GM21723 (cell line): ENCODE measurements at regions not wholly inside any gene's neighbourhood (a gene's known extent, or its start where the extent isn't known, plus 50 kb on each side); places are given as distances from the start of the nearest gene placed in this dataset.
"Not testable (repeated sequence)": the region's sequence is repeated elsewhere in the genome, so short reads cannot be mapped to it uniquely, and the experiment has no call there.

Experiments
- ATAC-seq: cut with Tn5 transposase; IDR thresholded peaks from one replicate; pipeline ENCODE4 v1.9.1; 2021; ENCODE audit warnings: mild to moderate bottlenecking, moderate library complexity; ENCODE audit not compliant: unreplicated experiment

DNA sequence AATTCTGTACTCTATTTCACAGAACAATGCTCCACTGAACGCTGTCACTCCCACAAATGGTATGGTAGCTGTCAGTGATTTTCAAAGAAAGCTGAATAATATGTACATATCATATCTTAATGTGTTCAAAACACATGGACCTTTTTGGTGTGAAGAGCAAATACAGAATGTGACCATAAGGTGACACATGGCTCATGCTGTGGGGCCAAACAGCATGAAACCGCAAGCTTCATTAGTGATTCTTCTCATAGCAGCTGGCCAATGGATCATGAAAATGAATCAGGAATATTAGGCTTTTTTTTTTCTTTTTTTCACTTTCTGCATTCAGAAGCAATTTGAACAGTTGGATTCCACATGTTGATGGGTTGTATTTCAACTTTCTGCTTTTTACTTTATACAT lies 54.9 kb upstream of the CDH9 start:
- no peak for ATAC-seq

DNA sequence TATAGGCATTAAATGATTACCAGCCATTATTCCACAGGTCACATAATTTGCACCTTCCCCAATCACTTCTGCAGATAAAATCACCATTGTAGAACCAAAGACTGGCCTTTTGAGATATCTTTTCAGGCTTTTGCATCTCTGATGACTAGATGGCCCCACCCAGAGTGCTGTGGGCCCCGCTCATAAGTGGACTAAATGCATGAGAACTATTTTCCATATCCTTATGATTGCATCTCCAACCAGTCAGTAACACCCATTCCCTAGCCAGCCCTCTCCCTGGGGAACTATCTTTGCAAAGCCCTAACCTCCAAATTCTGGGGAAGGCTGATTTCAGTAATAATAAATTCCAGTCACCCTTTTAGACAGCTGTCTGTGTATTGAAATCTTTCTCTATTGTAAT lies 53.5 kb upstream of the CDH9 start:
- ATAC-seq = no peak

DNA sequence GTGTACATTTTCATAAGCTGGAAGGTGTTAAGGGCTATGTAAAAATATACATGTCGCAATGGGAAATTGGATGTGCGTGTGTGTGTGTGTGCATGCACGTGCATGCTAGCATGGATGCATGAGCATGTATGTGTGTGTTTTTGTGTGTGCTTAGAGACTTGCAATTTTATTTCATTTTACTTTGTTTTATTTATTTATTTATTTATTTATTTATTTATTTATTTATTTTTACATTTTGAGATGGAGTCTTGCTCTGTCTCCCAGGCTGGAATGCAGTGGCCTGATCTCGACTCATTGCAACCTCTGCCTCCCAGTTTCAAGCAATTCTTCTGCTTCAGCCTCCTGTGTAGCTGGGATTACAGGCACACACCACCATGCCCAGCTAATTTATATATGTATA lies 50.4 kb upstream of the CDH9 start:
- not testable (repeated sequence) for ATAC-seq
